Fibroblast of skin of abdomen (primary cell): ENCODE measurements at regions not wholly inside any gene's neighbourhood (a gene's known extent, or its start where the extent isn't known, plus 50 kb on each side); places are given as distances from the start of the nearest gene placed in this dataset.
"Not testable (repeated sequence)": the region's sequence is repeated elsewhere in the genome, so short reads cannot be mapped to it uniquely, and the experiment has no call there.

Experiments used
- DNase-seq: peaks from one replicate; pipeline ENCODE4 v3.0.0-alpha.2; 2013

DNA sequence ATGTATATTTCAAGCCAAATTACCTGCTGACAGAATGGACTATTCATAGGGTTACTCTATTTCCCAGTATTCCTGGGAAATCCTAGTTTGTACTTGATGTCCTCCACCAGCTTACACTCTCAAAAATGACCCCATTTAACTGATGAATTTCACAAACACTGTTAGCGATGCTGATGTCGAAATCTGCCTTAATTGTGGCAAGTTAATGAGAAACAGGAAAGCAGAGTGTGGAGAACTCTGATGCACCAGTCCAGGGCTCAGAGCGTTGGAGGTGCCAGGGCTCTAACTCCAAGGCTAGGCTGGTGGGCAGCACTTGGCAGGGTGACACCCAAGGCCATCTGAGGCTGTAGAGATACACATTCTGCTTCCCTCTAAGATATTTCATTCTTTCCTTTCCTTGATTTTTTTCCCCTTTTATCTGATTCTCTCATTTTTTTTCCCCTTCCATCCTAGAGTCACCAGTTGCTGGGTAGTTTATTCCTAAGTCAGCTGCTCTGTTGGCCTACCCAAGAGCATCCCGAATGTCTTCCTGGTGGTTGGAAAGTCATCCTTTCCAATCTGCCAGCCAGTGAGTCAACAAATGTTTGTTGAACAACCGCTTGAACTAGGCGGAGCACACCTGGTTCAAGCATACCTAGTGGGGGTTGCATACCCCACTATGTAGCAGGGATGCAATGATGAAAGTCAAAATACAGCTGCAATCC lies 525.0 kb upstream of the NRP1 start:
- no peak for DNase-seq

- no peak for DNase-seq
These were observed 523.9 kb upstream of the NRP1 start for GRCh38 chr10:33858326-33858725.

DNA sequence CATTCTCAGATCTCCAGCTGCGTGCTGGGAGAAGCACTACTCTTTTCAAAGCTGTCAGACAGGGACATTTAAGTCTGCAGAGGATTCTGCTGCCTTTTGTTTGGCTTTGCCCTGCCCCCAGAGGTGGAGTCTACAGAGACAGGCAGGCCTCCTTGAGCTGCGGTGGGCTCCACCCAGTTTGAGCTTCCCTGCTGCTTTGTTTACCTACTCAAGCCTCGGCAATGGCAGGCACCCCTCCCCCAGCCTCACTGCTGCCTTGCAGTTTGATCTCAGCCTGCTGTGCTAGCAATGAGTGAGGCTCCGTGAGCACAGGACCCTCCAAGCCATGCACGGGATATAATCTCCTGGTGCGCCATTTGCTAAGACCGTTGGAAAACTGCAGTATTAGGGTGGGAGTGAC lies 518.8 kb upstream of the NRP1 start:
- DNase-seq: not testable (repeated sequence)

GRCh38 chr10:33843379-33843778 lies 508.9 kb upstream of the NRP1 start:
- no peak for DNase-seq

DNA sequence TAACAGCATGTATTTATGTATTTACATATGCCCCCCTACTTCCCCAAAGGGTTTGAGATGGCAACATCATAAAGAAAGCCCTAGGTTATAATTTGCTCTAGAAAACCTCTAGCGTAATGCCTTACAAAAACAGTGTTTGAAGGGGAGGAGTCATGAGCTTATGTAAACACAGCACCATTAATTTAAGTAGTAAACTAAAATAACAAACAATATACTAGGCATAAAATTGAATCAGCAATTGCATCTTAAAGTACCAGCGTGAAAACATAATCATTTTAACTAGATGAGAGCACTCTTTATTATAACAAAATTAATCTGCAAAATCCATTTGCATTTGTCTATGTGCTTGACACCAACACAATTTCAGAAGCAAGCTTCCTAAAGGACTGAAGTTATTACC lies 507.2 kb upstream of the NRP1 start:
- DNase-seq: no peak

GRCh38 chr10:33838731-33839130 lies 504.3 kb upstream of the NRP1 start:
- no peak for DNase-seq

DNA sequence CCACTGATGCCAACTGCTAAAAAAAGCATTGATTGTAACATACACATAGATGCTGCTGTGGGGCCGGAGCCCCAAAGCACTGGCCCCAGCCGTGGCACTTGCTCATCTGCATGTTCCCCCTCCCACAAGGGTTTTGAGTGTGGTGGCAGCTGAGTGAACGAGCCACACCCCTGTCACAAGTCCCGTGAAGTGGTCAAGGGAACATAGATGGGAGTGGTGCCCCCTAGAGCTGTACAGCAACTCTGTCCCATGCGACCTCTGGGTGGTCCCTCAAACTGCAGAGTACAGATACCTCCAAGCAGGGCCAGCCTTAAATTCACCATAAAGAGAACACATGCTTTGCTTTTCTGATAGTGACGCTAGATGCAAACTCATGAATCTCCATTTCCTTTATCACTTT lies 503.3 kb upstream of the NRP1 start:
- DNase-seq: no peak

- DNase-seq: no peak
These were observed 501.1 kb upstream of the NRP1 start for GRCh38 chr10:33835556-33835955.

DNA sequence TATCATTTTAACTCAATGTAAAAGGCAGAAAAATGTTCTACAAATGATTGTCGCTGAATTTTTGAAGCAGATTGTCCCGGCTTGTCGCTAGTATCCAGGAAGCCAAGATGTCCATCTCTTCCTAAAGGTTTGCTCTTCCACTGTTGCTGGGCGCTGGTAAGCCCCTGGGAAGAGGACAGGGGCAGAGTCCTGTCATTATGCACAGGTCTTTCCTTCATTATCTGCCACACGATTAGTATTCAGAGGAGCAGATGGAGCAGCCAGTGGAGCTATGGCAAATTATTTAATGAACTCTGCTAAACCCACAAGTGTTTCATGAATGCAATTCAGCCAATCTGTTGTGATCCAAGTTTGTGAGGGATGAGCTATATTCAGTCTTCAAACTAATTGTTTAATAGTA lies 499.1 kb upstream of the NRP1 start:
- DNase-seq: no peak

DNA sequence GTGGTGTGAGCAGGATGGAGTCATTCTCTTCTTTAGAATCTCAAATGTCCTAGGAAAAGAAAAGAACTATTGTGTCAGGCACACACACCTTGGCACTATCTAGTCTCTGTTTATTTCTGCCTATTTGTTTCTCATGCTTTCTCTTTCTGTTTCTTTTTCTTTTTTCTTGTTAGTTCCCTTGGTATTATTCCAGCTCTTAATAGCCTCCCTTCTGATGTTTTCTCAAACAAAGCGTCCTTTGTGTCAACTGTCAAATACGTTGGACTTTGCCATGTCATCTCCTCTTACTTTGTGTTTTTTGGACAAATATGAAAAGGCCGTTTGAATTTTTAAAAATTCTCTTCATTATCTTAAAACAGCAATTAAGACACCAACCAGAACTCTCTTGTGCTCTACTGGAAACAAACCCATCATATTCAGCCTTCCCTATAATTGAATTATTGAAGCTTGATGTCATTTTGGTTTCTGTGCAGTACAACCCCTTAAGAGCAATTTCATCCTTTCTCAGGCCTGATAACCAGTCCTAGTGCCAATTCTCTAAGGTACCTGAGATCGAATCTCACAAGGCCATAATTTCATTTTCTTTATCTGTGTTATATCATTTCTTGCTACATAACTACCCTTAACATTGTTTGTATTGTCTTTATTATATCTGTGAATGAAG lies 497.8 kb upstream of the NRP1 start:
- no peak for DNase-seq

DNA sequence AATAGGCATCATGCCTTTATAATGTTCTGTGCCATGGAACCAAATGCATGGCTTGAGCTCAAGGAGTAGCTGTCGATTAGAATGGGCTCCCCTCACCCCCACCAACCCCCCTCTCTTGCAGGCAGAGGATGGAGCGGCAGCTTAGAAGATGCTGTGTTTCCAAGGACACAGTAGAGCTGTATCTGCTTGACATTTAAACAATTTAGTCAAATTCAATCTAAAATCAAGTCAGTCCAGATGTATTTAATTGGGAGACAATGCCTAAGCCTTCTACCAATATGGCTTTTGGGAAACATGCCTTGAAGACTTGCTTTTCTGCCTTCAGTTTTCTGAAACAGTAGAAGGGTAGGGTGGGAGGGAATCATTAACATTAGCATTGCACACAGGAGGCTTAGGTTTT lies 497.1 kb upstream of the NRP1 start:
- DNase-seq: no peak

DNA sequence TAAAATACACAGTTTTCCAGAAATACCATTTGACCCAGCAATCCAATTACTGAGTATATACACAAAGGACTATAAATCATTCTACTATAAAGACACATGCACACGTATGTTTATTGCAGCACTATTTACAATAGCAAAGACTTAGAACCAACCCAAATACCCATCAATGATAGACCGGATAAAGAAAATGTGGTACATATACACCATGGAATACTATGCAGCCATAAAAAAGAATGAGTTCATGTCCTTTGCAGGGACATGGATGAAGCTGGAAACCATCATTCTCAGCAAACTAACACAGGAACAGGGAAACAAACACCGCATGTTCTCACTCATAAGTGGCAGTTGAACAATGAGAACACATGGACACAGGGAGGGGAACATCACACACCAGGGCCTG lies 495.4 kb upstream of the NRP1 start:
- not testable (repeated sequence) for DNase-seq

- DNase-seq: no peak
These were observed 494.1 kb upstream of the NRP1 start for GRCh38 chr10:33828592-33828991.

DNA sequence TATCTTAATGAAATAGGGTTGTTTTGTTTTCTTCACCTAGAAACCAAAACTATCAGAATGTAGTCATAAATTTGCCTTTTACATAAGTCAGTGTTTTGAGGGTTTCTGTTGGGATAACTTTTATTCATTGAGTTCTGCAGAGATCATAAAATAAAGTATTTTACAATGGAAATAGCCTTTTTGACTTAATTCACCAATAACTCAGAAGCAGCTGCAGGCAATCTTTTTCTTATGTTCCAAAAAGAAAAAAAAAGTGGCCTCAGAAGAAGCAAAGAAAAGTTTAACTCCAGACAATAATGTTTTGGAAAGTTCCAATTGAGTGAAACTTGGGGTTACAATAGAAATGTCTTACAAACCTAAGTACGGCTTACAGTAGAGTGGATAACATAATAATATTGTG lies 491.7 kb upstream of the NRP1 start:
- no peak for DNase-seq

GRCh38 chr10:33822774-33823173 lies 488.3 kb upstream of the NRP1 start:
- DNase-seq: no peak

DNA sequence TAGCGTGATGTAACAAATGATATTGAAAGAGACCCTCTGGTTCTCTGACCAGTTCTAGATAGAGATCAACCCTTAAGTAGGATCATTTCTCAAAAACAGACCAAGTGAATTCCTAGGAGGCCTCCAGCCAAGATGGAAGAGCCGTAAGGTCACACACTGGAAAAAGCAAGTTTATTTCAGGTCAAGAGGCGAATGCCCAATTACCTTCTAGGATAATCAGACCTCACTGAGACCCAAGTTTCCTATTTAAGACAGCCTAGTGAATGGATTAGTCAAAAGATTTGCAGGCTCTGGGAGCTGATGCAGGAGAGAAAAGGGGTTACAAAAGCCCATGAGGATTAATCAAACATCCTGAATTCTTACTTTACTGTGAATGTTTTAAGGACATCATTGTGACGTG lies 486.1 kb upstream of the NRP1 start:
- DNase-seq: no peak

GRCh38 chr10:33819206-33819605 lies 484.7 kb upstream of the NRP1 start:
- peak; percentile 60 for DNase-seq

- no peak for DNase-seq
These were observed 483.9 kb upstream of the NRP1 start for GRCh38 chr10:33818343-33818742.

- DNase-seq: no peak
These were observed 483.1 kb upstream of the NRP1 start for GRCh38 chr10:33817605-33818004.

DNA sequence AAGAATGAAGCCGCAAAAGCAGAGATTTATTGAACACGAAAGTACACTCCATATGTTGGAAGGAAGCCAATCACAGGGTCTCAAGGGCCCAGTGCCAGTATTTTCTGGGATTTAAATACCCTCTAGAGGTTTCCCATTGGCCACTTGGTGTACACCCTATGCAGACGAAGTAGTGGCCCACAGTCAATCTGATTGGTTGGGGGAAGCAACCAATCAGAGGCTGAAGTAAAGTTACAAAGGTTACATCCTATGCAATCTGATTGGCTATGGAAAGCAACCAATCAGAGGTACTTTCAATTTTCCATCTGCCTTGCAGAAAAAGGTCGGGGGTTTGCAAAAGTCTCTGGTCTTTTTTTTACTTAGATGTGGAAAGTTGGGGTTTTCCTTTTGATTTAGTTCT lies 481.3 kb upstream of the NRP1 start:
- no peak for DNase-seq

- DNase-seq: no peak
These were observed 479.4 kb upstream of the NRP1 start for GRCh38 chr10:33813871-33814270.

- DNase-seq: no peak
These were observed 478.9 kb upstream of the NRP1 start for GRCh38 chr10:33813415-33813814.

- DNase-seq: no peak
These were observed 478.1 kb upstream of the NRP1 start for GRCh38 chr10:33812586-33812985.

- DNase-seq: no peak
These were observed 476.5 kb upstream of the NRP1 start for GRCh38 chr10:33810986-33811385.

GRCh38 chr10:33809732-33810131 lies 475.3 kb upstream of the NRP1 start:
- DNase-seq: no peak
